RWPE2 (cell line): ENCODE measurements at regions not wholly inside any gene's neighbourhood (a gene's known extent, or its start where the extent isn't known, plus 50 kb on each side); places are given as distances from the start of the nearest gene placed in this dataset.

Experiments used
- ATAC-seq: fragments of 200-7000 bp; cut with Tn5 transposase; 3 replicates; pipeline ENCODE4 v1.9.1; 2021; ENCODE audit warnings: low read depth
- DNase-seq: peaks from one replicate; pipeline ENCODE4 v3.0.0-alpha.2; 2020; ENCODE audit warnings: low spot score
- H3K27ac ChIP-seq: fragments of 450-650 bp; 2 replicates; pipeline ENCODE4 v1.5.1; 2017; ENCODE audit warnings: mild to moderate bottlenecking; ENCODE audit not compliant: poor library complexity, severe bottlenecking
- H3K27me3 ChIP-seq: fragments of 250-450 bp; sonication (Bioruptor Pico); 2 replicates; pipeline ENCODE4 v1.5.1; 2021; ENCODE audit warnings: mild to moderate bottlenecking, moderate library complexity; ENCODE audit not compliant: insufficient read depth, poor library complexity, severe bottlenecking
- H3K36me3 ChIP-seq: fragments of 250-450 bp; sonication (Bioruptor Pico); 2 replicates; pipeline ENCODE4 v1.5.1; 2020; ENCODE audit warnings: low read depth, mild to moderate bottlenecking, moderate library complexity
- H3K4me1 ChIP-seq: fragments of 250-450 bp; sonication (Bioruptor Pico); 2 replicates; pipeline ENCODE4 v1.5.1; 2021; ENCODE audit warnings: mild to moderate bottlenecking, moderate library complexity; ENCODE audit not compliant: insufficient read depth, poor library complexity, severe bottlenecking
- H3K4me3 ChIP-seq: fragments of 250-450 bp; sonication (Bioruptor Pico); 2 replicates; pipeline ENCODE4 v1.5.1; 2021; ENCODE audit warnings: mild to moderate bottlenecking, moderate library complexity; ENCODE audit not compliant: severe bottlenecking
- H3K9me3 ChIP-seq: fragments of 250-450 bp; sonication (Bioruptor Pico); 2 replicates; pipeline ENCODE4 v1.5.1; 2021; ENCODE audit warnings: mild to moderate bottlenecking, moderate library complexity; ENCODE audit not compliant: severe bottlenecking
- TF ChIP-seq, protein P1 (sequence below): fragments of 450-650 bp; IDR thresholded peaks from one replicate; pipeline ENCODE4 v1.5.1; 2017; ENCODE audit warnings: mild to moderate bottlenecking, moderate library complexity; ENCODE audit not compliant: poor library complexity, severe bottlenecking

- DNase-seq: no peak
- ATAC-seq: no peak
- H3K27me3 ChIP-seq: no peaks in the 10 kb centered on the region
- H3K9me3 ChIP-seq: no peaks in the 10 kb centered on the region
- no peak overlapping the region for H3K27ac ChIP-seq
- no peaks in the 10 kb centered on the region for H3K36me3 ChIP-seq
- no peak overlapping the region for H3K4me3 ChIP-seq
- TF ChIP-seq, protein P1, sequence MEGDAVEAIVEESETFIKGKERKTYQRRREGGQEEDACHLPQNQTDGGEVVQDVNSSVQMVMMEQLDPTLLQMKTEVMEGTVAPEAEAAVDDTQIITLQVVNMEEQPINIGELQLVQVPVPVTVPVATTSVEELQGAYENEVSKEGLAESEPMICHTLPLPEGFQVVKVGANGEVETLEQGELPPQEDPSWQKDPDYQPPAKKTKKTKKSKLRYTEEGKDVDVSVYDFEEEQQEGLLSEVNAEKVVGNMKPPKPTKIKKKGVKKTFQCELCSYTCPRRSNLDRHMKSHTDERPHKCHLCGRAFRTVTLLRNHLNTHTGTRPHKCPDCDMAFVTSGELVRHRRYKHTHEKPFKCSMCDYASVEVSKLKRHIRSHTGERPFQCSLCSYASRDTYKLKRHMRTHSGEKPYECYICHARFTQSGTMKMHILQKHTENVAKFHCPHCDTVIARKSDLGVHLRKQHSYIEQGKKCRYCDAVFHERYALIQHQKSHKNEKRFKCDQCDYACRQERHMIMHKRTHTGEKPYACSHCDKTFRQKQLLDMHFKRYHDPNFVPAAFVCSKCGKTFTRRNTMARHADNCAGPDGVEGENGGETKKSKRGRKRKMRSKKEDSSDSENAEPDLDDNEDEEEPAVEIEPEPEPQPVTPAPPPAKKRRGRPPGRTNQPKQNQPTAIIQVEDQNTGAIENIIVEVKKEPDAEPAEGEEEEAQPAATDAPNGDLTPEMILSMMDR: no peak
- no peaks in the 10 kb centered on the region for H3K4me1 ChIP-seq
Observed at GRCh38 chr6:113148566-113148965, 708.6 kb upstream of the MARCKS start.

GRCh38 chr6:113149511-113149910, 707.6 kb upstream of the MARCKS start:
- ATAC-seq: no peak
- TF ChIP-seq, protein P1: no peak
- Histone ChIP-seq H3K4me1 (no peaks in the 10 kb centered on the region), H3K27ac (no peak overlapping the region), H3K9me3 (no peaks in the 10 kb centered on the region), H3K36me3 (no peaks in the 10 kb centered on the region), H3K27me3 (no peaks in the 10 kb centered on the region), H3K4me3 (no peak overlapping the region)
- DNase-seq: no peak

DNA sequence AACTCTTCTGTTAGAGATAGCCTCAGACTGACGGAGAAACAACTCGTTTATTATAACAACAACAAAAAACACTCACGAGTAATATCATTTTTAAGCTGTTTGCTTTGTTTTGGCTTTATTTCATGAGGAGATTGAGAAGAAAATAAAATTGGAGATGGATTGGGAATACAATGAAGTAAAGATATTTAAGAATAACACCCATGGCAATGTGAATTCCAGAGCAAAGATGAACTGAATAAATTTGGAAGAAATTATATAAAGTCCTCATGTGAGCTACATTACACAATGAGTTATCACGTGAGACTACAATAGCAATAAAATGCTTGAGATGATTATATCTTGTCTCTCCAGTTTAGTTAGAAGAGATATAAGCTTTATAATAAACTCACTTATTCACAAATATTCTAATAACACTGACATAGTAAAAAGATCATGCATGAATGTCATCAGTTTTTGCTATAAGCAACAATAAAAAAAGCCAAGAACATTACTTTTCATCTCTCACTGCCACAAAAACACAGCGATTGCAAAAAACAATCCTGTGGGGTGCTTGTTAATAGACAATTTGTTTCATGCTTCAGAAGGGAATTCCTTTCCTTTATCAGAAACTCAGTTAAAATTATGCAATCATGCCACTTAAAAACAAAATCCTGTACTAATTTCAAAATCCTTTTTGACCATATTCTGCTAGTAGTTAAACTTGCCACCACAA, 696.7 kb upstream of the MARCKS start:
- H3K4me1 ChIP-seq: no peaks in the 10 kb centered on the region
- H3K9me3 ChIP-seq: no peaks in the 10 kb centered on the region
- H3K4me3 ChIP-seq: no peak overlapping the region
- no peak overlapping the region for H3K27ac ChIP-seq
- TF ChIP-seq, protein P1: no peak
- no peak for DNase-seq
- no peaks in the 10 kb centered on the region for H3K27me3 ChIP-seq
- no peaks in the 10 kb centered on the region for H3K36me3 ChIP-seq
- no peak for ATAC-seq

DNA sequence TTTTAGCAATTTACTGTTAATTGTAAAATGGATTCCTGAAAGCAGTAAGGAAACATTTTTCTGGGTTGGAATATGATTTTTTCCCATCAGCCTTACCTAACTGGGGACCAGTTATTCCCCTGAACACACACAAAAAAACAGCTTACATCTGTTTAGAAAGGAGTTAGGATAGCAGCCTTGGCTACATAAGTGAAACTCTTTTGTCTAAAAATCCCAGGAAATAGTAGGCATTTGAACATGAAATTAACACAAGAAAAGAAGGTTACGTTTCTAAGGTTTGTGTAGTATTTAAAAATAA, 696.2 kb upstream of the MARCKS start:
- no peak overlapping the region for H3K4me3 ChIP-seq
- ATAC-seq: no peak
- H3K36me3 ChIP-seq: no peaks in the 10 kb centered on the region
- no peak overlapping the region for H3K27ac ChIP-seq
- no peaks in the 10 kb centered on the region for H3K27me3 ChIP-seq
- TF ChIP-seq, protein P1: no peak
- no peak for DNase-seq
- no peaks in the 10 kb centered on the region for H3K9me3 ChIP-seq
- H3K4me1 ChIP-seq: no peaks in the 10 kb centered on the region

GRCh38 chr6:113162739-113163138, 694.4 kb upstream of the MARCKS start:
- DNase-seq (no peak), ATAC-seq (no peak)
- H3K4me3 ChIP-seq: no peak overlapping the region
- no peaks in the 10 kb centered on the region for H3K36me3 ChIP-seq
- no peaks in the 10 kb centered on the region for H3K27me3 ChIP-seq
- H3K27ac ChIP-seq: no peak overlapping the region
- TF ChIP-seq, protein P1: no peak
- H3K9me3 ChIP-seq: no peaks in the 10 kb centered on the region
- no peaks in the 10 kb centered on the region for H3K4me1 ChIP-seq
